Stomach (tissue), 8 donors: ENCODE measurements at regions not wholly inside any gene's neighbourhood (a gene's known extent, or its start where the extent isn't known, plus 50 kb on each side); places are given as distances from the start of the nearest gene placed in this dataset.

Experiments
- DNase-seq, 2 donors: peaks; one replicate each; pipeline versions ENCODE4 v3.0.0 to v3.0.0-alpha.2; 2013 to 2019
- H3K27ac ChIP-seq, 5 donors: fragments of 200-600 bp in 4 of 5; sonication (generic) in 4 of 5; one replicate each; pipeline ENCODE4 v1.5.1; 2013 to 2019; ENCODE audit warnings: mild to moderate bottlenecking in 1 of 5, moderate library complexity in 1 of 5
- H3K27me3 ChIP-seq, 3 donors: fragments of 200-600 bp; sonication (generic); one replicate each; pipeline ENCODE4 v1.5.1; 2017 to 2019; ENCODE audit warnings: mixed run types in 1 of 3
- H3K36me3 ChIP-seq, 4 donors: fragments of 200-600 bp; sonication (generic); 1 replicate in 3 of 4; 2 replicates in 1 of 4; pipeline ENCODE4 v1.5.1; 2016 to 2019
- H3K4me1 ChIP-seq, 4 donors: fragments of 200-600 bp; sonication (generic); one replicate each; pipeline ENCODE4 v1.5.1; 2016 to 2019
- H3K4me3 ChIP-seq, 4 donors: fragments of 200-600 bp; sonication (generic) in 3 of 4; one replicate each; pipeline ENCODE4 v1.5.1; 2016 to 2019; ENCODE audit warnings: mild to moderate bottlenecking in 1 of 4
- H3K9me3 ChIP-seq, 4 donors: fragments of 200-600 bp; sonication (generic); one replicate each; pipeline ENCODE4 v1.5.1; 2016 to 2019
- CTCF ChIP-seq, 7 experiments: fragments of 450-650 bp in 4 of 7; fragments of 200-600 bp in 3 of 7; sonication (generic) in 3 of 7; IDR thresholded peaks; one replicate each; pipeline ENCODE4 v1.5.1; 2016 to 2019; ENCODE audit warnings: antibody characterized with exemption in 7 of 7, control low read depth in 2 of 7, mild to moderate bottlenecking in 1 of 7
- EP300 ChIP-seq: sonication (generic); formaldehyde crosslinking; IDR thresholded peaks from one replicate; pipeline ENCODE4 v1.6.1; 2017; ENCODE audit warnings: antibody characterized with exemption
- POLR2A ChIP-seq, 4 donors: fragments of 450-650 bp; IDR thresholded peaks; one replicate each; pipeline ENCODE4 v1.6.1; 2016; ENCODE audit warnings: antibody characterized with exemption in 4 of 4, control low read depth in 2 of 4, mild to moderate bottlenecking in 1 of 4, moderate library complexity in 1 of 4
- POLR2AphosphoS5 ChIP-seq, 3 donors: sonication (generic); formaldehyde crosslinking; IDR thresholded peaks; one replicate each; pipeline ENCODE4 v1.6.1; 2016; ENCODE audit warnings: antibody characterized with exemption in 3 of 3
- WGBS, 5 donors: extraction: QIAGEN DNeasy Blood & Tissue Kit in 3 of 5; methylation state at CpG; one replicate each; pipeline versions ENCODE4 v1.1.5 to v1.1.7; 2013 to 2018; 5-methylcytosine and 5-hydroxymethylcytosine counted together
- intact Hi-C: fragments of 100-400 bp; cut with DNase I; formaldehyde crosslinking; loops from one replicate; pipeline ENCODE4 v1.15.1; 2023; ENCODE audit warnings: low total_unique reads
- donor health status: healthy with polysubstance abuse.
- donor health status: Bipolar disorder and iron deficiency.
- donor health status: healthy.

- Histone ChIP-seq H3K9me3 (no peaks in the 10 kb centered on the region), H3K4me1 (no peaks in the 10 kb centered on the region), H3K27ac (no peak overlapping the region), H3K4me3 (no peak overlapping the region), H3K36me3 (no peaks in the 10 kb centered on the region), H3K27me3 (peaks cover 0 to 16% (median 0%) of the 10 kb centered on the region in 3 donors)
- no peak for TF ChIP-seq CTCF (IDR thresholded peaks at IDR 0.05)
- TF ChIP-seq POLR2A (IDR thresholded peaks at IDR 0.05): no peak
- TF ChIP-seq EP300: no peak
- no peak for TF ChIP-seq POLR2AphosphoS5 (IDR thresholded peaks at IDR 0.05)
- intact Hi-C loops: no loop called here
- DNase-seq: no peak
- WGBS, 5 donors: 81 to 92% (median 86%) methylated on average over 4 of the region's 4 CpGs
These were observed 323.5 kb downstream of the RRAGC start for GRCh38 chr1:38536089-38536488.

GRCh38 chr1:38534473-38534823 lies 325.1 kb downstream of the RRAGC start:
- H3K9me3 ChIP-seq: no peaks in the 10 kb centered on the region
- intact Hi-C loops: no loop called here
- H3K36me3 ChIP-seq: no peaks in the 10 kb centered on the region
- no peaks in the 10 kb centered on the region for H3K4me1 ChIP-seq
- TF ChIP-seq POLR2A (IDR thresholded peaks at IDR 0.05) (no peak), EP300 (no peak), CTCF (IDR thresholded peaks at IDR 0.05) (no peak), POLR2AphosphoS5 (IDR thresholded peaks at IDR 0.05) (no peak)
- peaks cover 0 to 16% (median 0%) of the 10 kb centered on the region in 3 donors for H3K27me3 ChIP-seq
- no peak overlapping the region for H3K4me3 ChIP-seq
- H3K27ac ChIP-seq: no peak overlapping the region
- no peak for DNase-seq
- 69 to 90% (median 78%) methylated on average over 7 of the region's 7 CpGs for WGBS, 5 donors

- H3K36me3 ChIP-seq: no peaks in the 10 kb centered on the region
- H3K4me3 ChIP-seq: no peak overlapping the region
- no peaks in the 10 kb centered on the region for H3K9me3 ChIP-seq
- WGBS, 5 donors: 52 to 70% (median 56%) methylated on average over 5 of the region's 5 CpGs
- H3K27ac ChIP-seq: no peak overlapping the region
- H3K4me1 ChIP-seq: no peaks in the 10 kb centered on the region
- intact Hi-C loops: no loop called here
- no peak for DNase-seq
- TF ChIP-seq CTCF (IDR thresholded peaks at IDR 0.05) (no peak), POLR2AphosphoS5 (IDR thresholded peaks at IDR 0.05) (no peak), POLR2A (IDR thresholded peaks at IDR 0.05) (no peak), EP300 (no peak)
- H3K27me3 ChIP-seq: peaks cover 0 to 12% (median 0%) of the 10 kb centered on the region in 3 donors
These were observed 325.6 kb downstream of the RRAGC start for GRCh38 chr1:38533772-38534472.

- peaks cover 0 to 24% (median 0%) of the 10 kb centered on the region in 3 donors for H3K27me3 ChIP-seq
- no peak for DNase-seq
- no peaks in the 10 kb centered on the region for H3K36me3 ChIP-seq
- TF ChIP-seq POLR2A (IDR thresholded peaks at IDR 0.05): no peak
- no peaks in the 10 kb centered on the region for H3K4me1 ChIP-seq
- WGBS, 5 donors: 87 to 91% (median 89%) methylated on average over 3 of the region's 3 CpGs
- no peak overlapping the region for H3K27ac ChIP-seq
- no peak overlapping the region for H3K4me3 ChIP-seq
- H3K9me3 ChIP-seq: no peaks in the 10 kb centered on the region
- intact Hi-C loops: no loop called here
These were observed 328.6 kb downstream of the RRAGC start for GRCh38 chr1:38530957-38531356.

GRCh38 chr1:38529946-38530345 lies 329.6 kb downstream of the RRAGC start:
- WGBS, 5 donors: 93 to 100% (median 98%) methylated on average over 3 of the region's 3 CpGs; no CpG with 5 or more reads in 2 of the 5 donors
- Histone ChIP-seq H3K27me3 (peaks cover 0 to 31% (median 0%) of the 10 kb centered on the region in 3 donors), H3K27ac (no peak overlapping the region), H3K9me3 (no peaks in the 10 kb centered on the region), H3K36me3 (no peaks in the 10 kb centered on the region), H3K4me1 (no peaks in the 10 kb centered on the region), H3K4me3 (no peak overlapping the region)
- no peak for DNase-seq
- intact Hi-C loops: no loop called here
- TF ChIP-seq CTCF (IDR thresholded peaks at IDR 0.05): no peak
- no peak for TF ChIP-seq POLR2A (IDR thresholded peaks at IDR 0.05)
- TF ChIP-seq EP300: no peak
- TF ChIP-seq POLR2AphosphoS5 (IDR thresholded peaks at IDR 0.05): no peak
